Upper lobe of left lung (tissue), 4 donors: ENCODE measurements at regions not wholly inside any gene's neighbourhood (a gene's known extent, or its start where the extent isn't known, plus 50 kb on each side); places are given as distances from the start of the nearest gene placed in this dataset.

ENCODE experiments used
- EP300 ChIP-seq, 4 donors: sonication (generic); formaldehyde crosslinking; IDR thresholded peaks; one replicate each; pipeline ENCODE4 v1.5.1; 2017; ENCODE audit warnings: antibody characterized with exemption in 4 of 4, control low read depth in 2 of 4
- POLR2A ChIP-seq, 4 donors: fragments of 450-650 bp; IDR thresholded peaks; one replicate each; pipeline ENCODE4 v1.5.1; 2016 to 2017; ENCODE audit warnings: antibody characterized with exemption in 4 of 4, mild to moderate bottlenecking in 2 of 4
- POLR2AphosphoS5 ChIP-seq, 2 donors: sonication (generic); formaldehyde crosslinking; IDR thresholded peaks; one replicate each; pipeline ENCODE4 v1.5.1; 2017; ENCODE audit warnings: antibody characterized with exemption in 2 of 2
- TF ChIP-seq, protein P1 (sequence below), 6 experiments: fragments of 450-650 bp in 4 of 6; fragments of 200-600 bp in 2 of 6; sonication (generic) in 2 of 6; IDR thresholded peaks; one replicate each; pipeline ENCODE4 v1.5.1; 2016 to 2019; ENCODE audit warnings: antibody characterized with exemption in 6 of 6

- TF ChIP-seq, protein P1, sequence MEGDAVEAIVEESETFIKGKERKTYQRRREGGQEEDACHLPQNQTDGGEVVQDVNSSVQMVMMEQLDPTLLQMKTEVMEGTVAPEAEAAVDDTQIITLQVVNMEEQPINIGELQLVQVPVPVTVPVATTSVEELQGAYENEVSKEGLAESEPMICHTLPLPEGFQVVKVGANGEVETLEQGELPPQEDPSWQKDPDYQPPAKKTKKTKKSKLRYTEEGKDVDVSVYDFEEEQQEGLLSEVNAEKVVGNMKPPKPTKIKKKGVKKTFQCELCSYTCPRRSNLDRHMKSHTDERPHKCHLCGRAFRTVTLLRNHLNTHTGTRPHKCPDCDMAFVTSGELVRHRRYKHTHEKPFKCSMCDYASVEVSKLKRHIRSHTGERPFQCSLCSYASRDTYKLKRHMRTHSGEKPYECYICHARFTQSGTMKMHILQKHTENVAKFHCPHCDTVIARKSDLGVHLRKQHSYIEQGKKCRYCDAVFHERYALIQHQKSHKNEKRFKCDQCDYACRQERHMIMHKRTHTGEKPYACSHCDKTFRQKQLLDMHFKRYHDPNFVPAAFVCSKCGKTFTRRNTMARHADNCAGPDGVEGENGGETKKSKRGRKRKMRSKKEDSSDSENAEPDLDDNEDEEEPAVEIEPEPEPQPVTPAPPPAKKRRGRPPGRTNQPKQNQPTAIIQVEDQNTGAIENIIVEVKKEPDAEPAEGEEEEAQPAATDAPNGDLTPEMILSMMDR (IDR thresholded peaks at IDR 0.05): no peak
- TF ChIP-seq POLR2A (IDR thresholded peaks at IDR 0.05) (no peak), POLR2AphosphoS5 (IDR thresholded peaks at IDR 0.05) (peak; percentile 48 to 72), EP300 (IDR thresholded peaks at IDR 0.05) (no peak)
Observed at GRCh38 chr20:50368813-50369224, 141.4 kb upstream of the PTPN1 start.
